Neuron (in vitro differentiated cells): ENCODE measurements at regions not wholly inside any gene's neighbourhood (a gene's known extent, or its start where the extent isn't known, plus 50 kb on each side); places are given as distances from the start of the nearest gene placed in this dataset.

Experiments
- H2AFZ ChIP-seq: one replicate; pipeline ENCODE4 v1.6.1; 2013; ENCODE audit warnings: low read depth, mild to moderate bottlenecking, inconsistent platforms, low read length, moderate library complexity
- H3K27me3 ChIP-seq: one replicate; pipeline ENCODE4 v1.6.1; 2013; ENCODE audit warnings: low read length; ENCODE audit not compliant: insufficient read depth
- H3K36me3 ChIP-seq: one replicate; pipeline ENCODE4 v1.6.1; 2013; ENCODE audit warnings: low read length; ENCODE audit not compliant: insufficient read depth
- H3K4me1 ChIP-seq: one replicate; pipeline ENCODE4 v1.6.1; 2013; ENCODE audit warnings: low read length; ENCODE audit not compliant: insufficient read depth
- H3K4me3 ChIP-seq: 2 replicates; pipeline ENCODE4 v1.5.1; 2013; ENCODE audit warnings: mild to moderate bottlenecking, low read length, moderate library complexity
- H3K9me3 ChIP-seq: one replicate; pipeline ENCODE4 v1.6.1; 2013; ENCODE audit warnings: low read length

GRCh38 chr20:58566981-58567380 is 51.8 kb upstream of the APCDD1L start:
- Histone ChIP-seq H3K27me3 (no peaks in the 10 kb centered on the region), H3K4me1 (no peaks in the 10 kb centered on the region), H3K4me3 (no peak overlapping the region)

GRCh38 chr20:58565461-58566175 is 50.4 kb upstream of the APCDD1L start:
- Histone ChIP-seq H3K4me3 (no peak overlapping the region), H3K4me1 (no peaks in the 10 kb centered on the region), H2AFZ (no peak overlapping the region), H3K9me3 (no peaks in the 10 kb centered on the region), H3K27me3 (no peaks in the 10 kb centered on the region), H3K36me3 (no peaks in the 10 kb centered on the region)

More at GRCh38 chr20:58566981-58567380, 51.8 kb upstream of the APCDD1L start:
- Histone ChIP-seq H3K9me3 (no peaks in the 10 kb centered on the region), H3K36me3 (no peaks in the 10 kb centered on the region), H2AFZ (no peak overlapping the region)
